ENCODE measurements at regions not wholly inside any gene's neighbourhood (a gene's known extent, or its start where the extent isn't known, plus 50 kb on each side); places are given as distances from the start of the nearest gene placed in this dataset.

GRCh38 chr4:151962138-151962823, 201.5 kb upstream of the GATB start:
- whole genome bisulfite sequencing: 81% methylated on average over 4 of the region's 4 CpGs

GRCh38 chr4:151961456-151961855, 200.6 kb upstream of the GATB start:
- 78% methylated on average over 2 of the region's 2 CpGs for WGBS
- no peak overlapping the region for H3K4me3 ChIP-seq (ENCODE audit: low read length in 2 of 2)
- no peaks in the 10 kb centered on the region for H3K9me3 ChIP-seq (ENCODE audit: control insufficient read depth in 2 of 2, insufficient read depth in 1 of 2, low read length in 1 of 2)
- no peaks in the 10 kb centered on the region for H3K36me3 ChIP-seq (ENCODE audit: control insufficient read depth in 2 of 2, insufficient read depth in 2 of 2, low read length in 1 of 2)
- DNase-seq (ENCODE audit: low read depth in 6 of 9, low spot score in 9 of 9): no peak
- no peaks in the 10 kb centered on the region for H3K27me3 ChIP-seq (ENCODE audit: control insufficient read depth in 2 of 2, insufficient read depth in 1 of 2, low read length in 1 of 2)
- H3K4me1 ChIP-seq (ENCODE audit: control insufficient read depth in 2 of 2, insufficient read depth in 2 of 2, low read length in 2 of 2): peaks cover 0 to 5% of the 10 kb centered on the region in 2 donors
- H3K27ac ChIP-seq (ENCODE audit: low read depth in 1 of 2, low read length in 1 of 2): no peak overlapping the region

More at GRCh38 chr4:151962138-151962823, 201.5 kb upstream of the GATB start:
- Histone ChIP-seq H3K36me3 (ENCODE audit: control insufficient read depth in 2 of 2, insufficient read depth in 2 of 2, low read length in 1 of 2) (no peaks in the 10 kb centered on the region), H3K4me1 (ENCODE audit: control insufficient read depth in 2 of 2, insufficient read depth in 2 of 2, low read length in 2 of 2) (peaks cover 0 to 5% of the 10 kb centered on the region in 2 donors), H3K27ac (ENCODE audit: low read depth in 1 of 2, low read length in 1 of 2) (no peak overlapping the region), H3K9me3 (ENCODE audit: control insufficient read depth in 2 of 2, insufficient read depth in 1 of 2, low read length in 1 of 2) (no peaks in the 10 kb centered on the region), H3K27me3 (ENCODE audit: control insufficient read depth in 2 of 2, insufficient read depth in 1 of 2, low read length in 1 of 2) (no peaks in the 10 kb centered on the region), H3K4me3 (ENCODE audit: low read length in 2 of 2) (no peak overlapping the region)
- no peak for DNase-seq (ENCODE audit: low read depth in 6 of 9, low spot score in 9 of 9)

- DNase-seq (ENCODE audit: low read depth in 6 of 9, low spot score in 9 of 9): no peak
- Histone ChIP-seq H3K9me3 (ENCODE audit: control insufficient read depth in 2 of 2, insufficient read depth in 1 of 2, low read length in 1 of 2) (peaks cover 0 to 4% of the 10 kb centered on the region in 2 donors), H3K36me3 (ENCODE audit: control insufficient read depth in 2 of 2, insufficient read depth in 2 of 2, low read length in 1 of 2) (no peaks in the 10 kb centered on the region), H3K27ac (ENCODE audit: low read depth in 1 of 2, low read length in 1 of 2) (no peak overlapping the region), H3K4me3 (ENCODE audit: low read length in 2 of 2) (no peak overlapping the region), H3K27me3 (ENCODE audit: control insufficient read depth in 2 of 2, insufficient read depth in 1 of 2, low read length in 1 of 2) (no peaks in the 10 kb centered on the region), H3K4me1 (ENCODE audit: control insufficient read depth in 2 of 2, insufficient read depth in 2 of 2, low read length in 2 of 2) (peaks cover 0 to 5% of the 10 kb centered on the region in 2 donors)
- WGBS: 90% methylated on average over 11 of the region's 11 CpGs
Measured at GRCh38 chr4:151960449-151961230, 199.8 kb upstream of the GATB start.

- Histone ChIP-seq H3K36me3 (ENCODE audit: control insufficient read depth in 2 of 2, insufficient read depth in 2 of 2, low read length in 1 of 2) (no peaks in the 10 kb centered on the region), H3K4me1 (ENCODE audit: control insufficient read depth in 2 of 2, insufficient read depth in 2 of 2, low read length in 2 of 2) (peaks cover 0 to 5% of the 10 kb centered on the region in 2 donors), H3K4me3 (ENCODE audit: low read length in 2 of 2) (no peak overlapping the region), H3K27me3 (ENCODE audit: control insufficient read depth in 2 of 2, insufficient read depth in 1 of 2, low read length in 1 of 2) (no peaks in the 10 kb centered on the region), H3K27ac (ENCODE audit: low read depth in 1 of 2, low read length in 1 of 2) (no peak overlapping the region), H3K9me3 (ENCODE audit: control insufficient read depth in 2 of 2, insufficient read depth in 1 of 2, low read length in 1 of 2) (peaks cover 0 to 4% of the 10 kb centered on the region in 2 donors)
- 64% methylated on average over 5 of the region's 5 CpGs for WGBS
- DNase-seq (ENCODE audit: low read depth in 6 of 9, low spot score in 9 of 9): no peak
Measured at GRCh38 chr4:151957153-151957552, 196.3 kb upstream of the GATB start.

GRCh38 chr4:151955721-151956380, 195.0 kb upstream of the GATB start:
- peaks cover 0 to 4% of the 10 kb centered on the region in 2 donors for H3K9me3 ChIP-seq (ENCODE audit: control insufficient read depth in 2 of 2, insufficient read depth in 1 of 2, low read length in 1 of 2)
- WGBS: 87% methylated on average over 5 of the region's 5 CpGs
- DNase-seq (ENCODE audit: low read depth in 6 of 9, low spot score in 9 of 9): no peak

GRCh38 chr4:151953795-151954372, 193.1 kb upstream of the GATB start:
- DNase-seq (ENCODE audit: low read depth in 6 of 9, low spot score in 9 of 9): no peak
- Histone ChIP-seq H3K27me3 (ENCODE audit: control insufficient read depth in 2 of 2, insufficient read depth in 1 of 2, low read length in 1 of 2) (no peaks in the 10 kb centered on the region), H3K27ac (ENCODE audit: low read depth in 1 of 2, low read length in 1 of 2) (no peak overlapping the region), H3K4me1 (ENCODE audit: control insufficient read depth in 2 of 2, insufficient read depth in 2 of 2, low read length in 2 of 2) (no peaks in the 10 kb centered on the region), H3K36me3 (ENCODE audit: control insufficient read depth in 2 of 2, insufficient read depth in 2 of 2, low read length in 1 of 2) (no peaks in the 10 kb centered on the region), H3K4me3 (ENCODE audit: low read length in 2 of 2) (no peak overlapping the region), H3K9me3 (ENCODE audit: control insufficient read depth in 2 of 2, insufficient read depth in 1 of 2, low read length in 1 of 2) (peaks cover 0 to 4% of the 10 kb centered on the region in 2 donors)
- WGBS: 86% methylated on average over 6 of the region's 6 CpGs

More at GRCh38 chr4:151955721-151956380, 195.0 kb upstream of the GATB start:
- Histone ChIP-seq H3K4me1 (ENCODE audit: control insufficient read depth in 2 of 2, insufficient read depth in 2 of 2, low read length in 2 of 2) (peaks cover 0 to 5% of the 10 kb centered on the region in 2 donors), H3K27ac (ENCODE audit: low read depth in 1 of 2, low read length in 1 of 2) (no peak overlapping the region), H3K36me3 (ENCODE audit: control insufficient read depth in 2 of 2, insufficient read depth in 2 of 2, low read length in 1 of 2) (no peaks in the 10 kb centered on the region), H3K4me3 (ENCODE audit: low read length in 2 of 2) (no peak overlapping the region), H3K27me3 (ENCODE audit: control insufficient read depth in 2 of 2, insufficient read depth in 1 of 2, low read length in 1 of 2) (no peaks in the 10 kb centered on the region)

- WGBS: 88% methylated on average over 1 of the region's 1 CpG
- H3K4me3 ChIP-seq (ENCODE audit: low read length in 2 of 2): no peak overlapping the region
Measured at GRCh38 chr4:151953312-151953711, 192.5 kb upstream of the GATB start.

GRCh38 chr4:151952711-151953254, 192.0 kb upstream of the GATB start:
- no peak overlapping the region for H3K4me3 ChIP-seq (ENCODE audit: low read length in 2 of 2)
- H3K4me1 ChIP-seq (ENCODE audit: control insufficient read depth in 2 of 2, insufficient read depth in 2 of 2, low read length in 2 of 2): no peaks in the 10 kb centered on the region
- H3K27me3 ChIP-seq (ENCODE audit: control insufficient read depth in 2 of 2, insufficient read depth in 1 of 2, low read length in 1 of 2): no peaks in the 10 kb centered on the region
- no peak for DNase-seq (ENCODE audit: low read depth in 6 of 9, low spot score in 9 of 9)
- no peak overlapping the region for H3K27ac ChIP-seq (ENCODE audit: low read depth in 1 of 2, low read length in 1 of 2)
- H3K36me3 ChIP-seq (ENCODE audit: control insufficient read depth in 2 of 2, insufficient read depth in 2 of 2, low read length in 1 of 2): no peaks in the 10 kb centered on the region
- peaks cover 0 to 4% of the 10 kb centered on the region in 2 donors for H3K9me3 ChIP-seq (ENCODE audit: control insufficient read depth in 2 of 2, insufficient read depth in 1 of 2, low read length in 1 of 2)
- 95% methylated on average over 6 of the region's 6 CpGs for WGBS

More at GRCh38 chr4:151953312-151953711, 192.5 kb upstream of the GATB start:
- H3K27me3 ChIP-seq (ENCODE audit: control insufficient read depth in 2 of 2, insufficient read depth in 1 of 2, low read length in 1 of 2): no peaks in the 10 kb centered on the region
- H3K36me3 ChIP-seq (ENCODE audit: control insufficient read depth in 2 of 2, insufficient read depth in 2 of 2, low read length in 1 of 2): no peaks in the 10 kb centered on the region
- no peak for DNase-seq (ENCODE audit: low read depth in 6 of 9, low spot score in 9 of 9)
- peaks cover 0 to 4% of the 10 kb centered on the region in 2 donors for H3K9me3 ChIP-seq (ENCODE audit: control insufficient read depth in 2 of 2, insufficient read depth in 1 of 2, low read length in 1 of 2)
- no peak overlapping the region for H3K27ac ChIP-seq (ENCODE audit: low read depth in 1 of 2, low read length in 1 of 2)
- H3K4me1 ChIP-seq (ENCODE audit: control insufficient read depth in 2 of 2, insufficient read depth in 2 of 2, low read length in 2 of 2): no peaks in the 10 kb centered on the region

All from thymus (tissue), 11 donors.